ENCODE measurements at regions not wholly inside any gene's neighbourhood (a gene's known extent, or its start where the extent isn't known, plus 50 kb on each side); places are given as distances from the start of the nearest gene placed in this dataset.

DNA sequence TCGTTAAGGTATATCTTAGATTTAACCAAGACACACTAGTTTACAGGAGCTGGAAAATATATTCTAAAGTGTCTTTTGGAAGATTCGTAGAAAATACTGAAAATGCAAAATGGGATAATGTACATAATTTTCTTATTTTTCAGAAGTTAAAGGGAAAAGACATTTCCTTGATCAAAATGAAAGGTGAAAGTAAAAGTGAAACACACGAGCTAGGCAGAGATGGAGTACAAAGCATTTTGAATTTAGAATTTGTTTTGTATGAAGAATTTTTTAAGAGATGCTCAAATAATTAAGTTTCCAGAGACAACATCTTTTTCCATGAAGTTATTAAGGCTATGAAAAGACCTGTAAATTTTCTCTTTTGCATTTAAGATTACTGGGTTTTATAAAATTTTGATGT is 2192.6 kb upstream of the AGA start:
- no TSS peak for BruUV-seq (replicated peaks)
- H3K36me3 ChIP-seq (ENCODE audit: control insufficient read depth, insufficient read depth, low read length), result no peaks in the 10 kb centered on the region
- intact Hi-C loops (cut with micrococcal nuclease; ENCODE audit: unreplicated experiment), result no loop called here
- ChIA-PET CTCF (no interaction called here), POLR2A (no interaction called here)
- DNase-seq, result no peak
- Mint-ChIP-seq H3K27me3 (ENCODE audit: insufficient read depth, unreplicated experiment) (no peaks in the 10 kb centered on the region), H3K27ac (ENCODE audit: unreplicated experiment) (no peak overlapping the region), H3K9me3 (ENCODE audit: unreplicated experiment) (no peaks in the 10 kb centered on the region), H3K4me3 (ENCODE audit: unreplicated experiment) (no peak overlapping the region), H3K4me1 (ENCODE audit: low read depth, unreplicated experiment) (no peaks in the 10 kb centered on the region), H3K36me3 (ENCODE audit: insufficient read depth, unreplicated experiment) (no peaks in the 10 kb centered on the region)
- H3K4me1 ChIP-seq, result no peaks in the 10 kb centered on the region
- no peaks in the 10 kb centered on the region for H3K27me3 ChIP-seq (replicated peaks; ENCODE audit: control insufficient read depth, insufficient read depth, low read length)
- no peak overlapping the region for H3K4me3 ChIP-seq (ENCODE audit: low read depth, low read length)
- TF ChIP-seq, protein P1, sequence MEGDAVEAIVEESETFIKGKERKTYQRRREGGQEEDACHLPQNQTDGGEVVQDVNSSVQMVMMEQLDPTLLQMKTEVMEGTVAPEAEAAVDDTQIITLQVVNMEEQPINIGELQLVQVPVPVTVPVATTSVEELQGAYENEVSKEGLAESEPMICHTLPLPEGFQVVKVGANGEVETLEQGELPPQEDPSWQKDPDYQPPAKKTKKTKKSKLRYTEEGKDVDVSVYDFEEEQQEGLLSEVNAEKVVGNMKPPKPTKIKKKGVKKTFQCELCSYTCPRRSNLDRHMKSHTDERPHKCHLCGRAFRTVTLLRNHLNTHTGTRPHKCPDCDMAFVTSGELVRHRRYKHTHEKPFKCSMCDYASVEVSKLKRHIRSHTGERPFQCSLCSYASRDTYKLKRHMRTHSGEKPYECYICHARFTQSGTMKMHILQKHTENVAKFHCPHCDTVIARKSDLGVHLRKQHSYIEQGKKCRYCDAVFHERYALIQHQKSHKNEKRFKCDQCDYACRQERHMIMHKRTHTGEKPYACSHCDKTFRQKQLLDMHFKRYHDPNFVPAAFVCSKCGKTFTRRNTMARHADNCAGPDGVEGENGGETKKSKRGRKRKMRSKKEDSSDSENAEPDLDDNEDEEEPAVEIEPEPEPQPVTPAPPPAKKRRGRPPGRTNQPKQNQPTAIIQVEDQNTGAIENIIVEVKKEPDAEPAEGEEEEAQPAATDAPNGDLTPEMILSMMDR (IDR thresholded peaks at IDR 0.05; ENCODE audit: insufficient read depth in 1 of 2, low read depth in 1 of 2, low read length in 1 of 2, severe bottlenecking in 1 of 2, unreplicated experiment in 1 of 2), result no peak
- H3K9me3 ChIP-seq, result no peaks in the 10 kb centered on the region

DNA sequence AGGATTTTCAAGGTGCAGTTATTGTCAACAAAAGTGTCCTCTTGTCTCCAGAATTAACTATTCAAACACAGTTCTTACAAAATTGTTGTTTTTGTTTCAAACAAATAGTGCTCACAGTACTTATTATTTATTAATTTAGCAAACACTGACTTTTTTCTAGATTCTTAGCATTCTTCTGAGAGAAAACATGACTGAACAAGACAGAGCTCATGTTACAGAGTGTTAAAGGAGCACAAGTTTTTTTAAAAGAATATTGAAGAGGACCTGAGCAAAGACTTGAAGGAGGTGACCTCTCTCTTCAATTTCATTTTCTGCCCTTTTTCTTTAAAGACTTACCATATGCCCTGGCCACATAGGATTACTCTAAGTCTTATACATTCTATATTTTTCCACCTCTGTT is 2220.3 kb upstream of the AGA start:
- no TSS peak for BruUV-seq (replicated peaks)
- no peak for DNase-seq

DNA sequence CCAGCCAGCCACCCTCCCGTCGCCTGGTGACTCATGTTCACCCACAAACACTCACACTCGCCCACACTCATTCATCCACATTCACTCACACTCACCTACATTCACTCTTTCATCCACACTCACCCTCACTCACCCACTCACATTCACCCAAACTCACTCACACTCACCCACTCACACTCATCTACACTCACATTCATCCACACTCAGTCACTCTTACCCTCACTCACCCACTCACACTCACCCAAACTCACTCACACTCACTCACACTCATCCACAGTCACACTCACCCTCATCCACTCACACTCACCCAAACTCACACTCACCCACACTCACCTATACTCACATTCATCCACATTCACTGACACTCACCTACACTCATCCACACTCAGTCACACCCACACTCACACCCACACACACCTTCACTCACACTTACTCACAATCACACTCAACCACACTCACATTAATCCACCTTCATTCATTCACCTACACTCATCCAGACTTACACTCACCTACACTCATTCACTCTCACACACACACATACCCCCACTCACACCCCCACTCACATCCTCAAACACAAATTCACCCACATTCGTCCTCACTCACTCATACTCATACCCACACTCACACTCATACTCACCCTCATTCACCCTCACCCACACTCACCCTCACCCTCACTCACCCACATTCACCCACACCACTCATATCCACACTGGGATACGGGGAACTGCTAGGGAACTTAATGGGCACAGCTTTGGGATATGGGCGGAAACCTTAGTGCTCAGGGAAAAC is 2221.6 kb upstream of the AGA start:
- no peaks in the 10 kb centered on the region for H3K27me3 Mint-ChIP-seq (ENCODE audit: insufficient read depth, unreplicated experiment)
- CTCF ChIA-PET, result no interaction called here
- no peaks in the 10 kb centered on the region for H3K4me1 Mint-ChIP-seq (ENCODE audit: low read depth, unreplicated experiment)
- no peak overlapping the region for H3K27ac Mint-ChIP-seq (ENCODE audit: unreplicated experiment)
- intact Hi-C loops (cut with micrococcal nuclease; ENCODE audit: unreplicated experiment), result no loop called here
- H3K36me3 Mint-ChIP-seq (ENCODE audit: insufficient read depth, unreplicated experiment), result no peaks in the 10 kb centered on the region
- no peaks in the 10 kb centered on the region for H3K27me3 ChIP-seq (replicated peaks; ENCODE audit: control insufficient read depth, insufficient read depth, low read length)
- no TSS peak for BruUV-seq (replicated peaks)
- H3K4me3 ChIP-seq (ENCODE audit: low read depth, low read length), result no peak overlapping the region
- POLR2A ChIA-PET, result no interaction called here
- H3K9me3 ChIP-seq, result no peaks in the 10 kb centered on the region
- no peak overlapping the region for H3K4me3 Mint-ChIP-seq (ENCODE audit: unreplicated experiment)
- H3K36me3 ChIP-seq (ENCODE audit: control insufficient read depth, insufficient read depth, low read length), result no peaks in the 10 kb centered on the region
- DNase-seq, result no peak
- H3K9me3 Mint-ChIP-seq (ENCODE audit: unreplicated experiment), result peaks cover 12% of the 10 kb centered on the region
- TF ChIP-seq, protein P1 (IDR thresholded peaks at IDR 0.05; ENCODE audit: insufficient read depth in 1 of 2, low read depth in 1 of 2, low read length in 1 of 2, severe bottlenecking in 1 of 2, unreplicated experiment in 1 of 2), result no peak
- no peaks in the 10 kb centered on the region for H3K4me1 ChIP-seq

More for the DNA sequence above, 2220.3 kb upstream of the AGA start:
- no peaks in the 10 kb centered on the region for H3K27me3 ChIP-seq (replicated peaks; ENCODE audit: control insufficient read depth, insufficient read depth, low read length)
- no peak overlapping the region for H3K4me3 Mint-ChIP-seq (ENCODE audit: unreplicated experiment)
- TF ChIP-seq, protein P1 (IDR thresholded peaks at IDR 0.05; ENCODE audit: insufficient read depth in 1 of 2, low read depth in 1 of 2, low read length in 1 of 2, severe bottlenecking in 1 of 2, unreplicated experiment in 1 of 2), result no peak
- H3K36me3 ChIP-seq (ENCODE audit: control insufficient read depth, insufficient read depth, low read length), result no peaks in the 10 kb centered on the region
- ChIA-PET CTCF (no interaction called here), POLR2A (no interaction called here)
- no peaks in the 10 kb centered on the region for H3K36me3 Mint-ChIP-seq (ENCODE audit: insufficient read depth, unreplicated experiment)
- H3K9me3 Mint-ChIP-seq (ENCODE audit: unreplicated experiment), result peaks cover 12% of the 10 kb centered on the region
- intact Hi-C loops (cut with micrococcal nuclease; ENCODE audit: unreplicated experiment), result no loop called here
- H3K4me1 ChIP-seq, result no peaks in the 10 kb centered on the region
- H3K4me3 ChIP-seq (ENCODE audit: low read depth, low read length), result no peak overlapping the region
- H3K9me3 ChIP-seq, result no peaks in the 10 kb centered on the region
- H3K27ac Mint-ChIP-seq (ENCODE audit: unreplicated experiment), result no peak overlapping the region
- H3K27me3 Mint-ChIP-seq (ENCODE audit: insufficient read depth, unreplicated experiment), result no peaks in the 10 kb centered on the region
- H3K4me1 Mint-ChIP-seq (ENCODE audit: low read depth, unreplicated experiment), result no peaks in the 10 kb centered on the region

Measured in Caco-2 (cell line).